NCI-H2227 treated with DMSO at 0.1 percent for 48 hours (cell line): ENCODE measurements at regions not wholly inside any gene's neighbourhood (a gene's known extent, or its start where the extent isn't known, plus 50 kb on each side); places are given as distances from the start of the nearest gene placed in this dataset.
"Not testable (repeated sequence)": the region's sequence is repeated elsewhere in the genome, so short reads cannot be mapped to it uniquely, and the experiment has no call there.

Experiments used
- DNase-seq: peaks from one replicate; lab custom pipeline; 2025; lab: John Stamatoyannopoulos, UW

DNA sequence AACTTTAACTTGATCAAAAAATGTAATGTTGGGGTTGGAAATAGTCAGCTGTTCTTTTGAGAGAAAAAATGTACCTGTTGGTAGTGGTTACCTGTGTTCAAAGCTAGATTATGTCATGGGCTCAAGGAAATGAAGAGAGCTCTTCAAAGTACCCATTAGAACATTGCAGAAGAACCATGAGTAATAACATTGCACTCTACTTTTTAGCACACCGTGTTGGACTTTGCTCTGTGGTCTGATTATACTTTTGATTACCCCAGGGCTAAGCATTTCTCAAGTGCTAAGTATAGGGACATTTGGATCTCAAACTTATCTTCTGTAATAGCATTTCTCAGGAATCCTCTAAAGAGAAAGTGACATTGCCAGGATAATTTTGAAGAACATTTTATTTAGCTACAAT is 1122.8 kb upstream of the CELF4 start:
- no peak for DNase-seq

DNA sequence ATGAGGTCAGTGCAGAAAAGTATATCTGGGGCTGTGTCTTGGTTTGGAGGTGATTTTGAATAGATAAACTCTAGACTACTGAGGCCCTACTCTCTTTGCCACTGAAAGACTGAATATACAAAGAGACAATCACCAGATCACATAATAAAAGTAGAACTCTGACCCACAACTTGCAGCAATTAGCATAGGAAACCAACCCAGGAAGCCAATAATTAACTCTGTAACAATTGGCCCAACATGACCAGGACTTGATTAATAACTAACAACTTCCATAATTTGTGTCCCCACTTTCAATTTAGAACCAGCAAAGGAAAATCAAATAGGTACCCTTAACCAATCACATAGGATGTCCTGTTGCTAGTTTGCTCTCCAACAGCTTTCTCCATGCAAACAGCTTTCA is 1104.9 kb upstream of the CELF4 start:
- DNase-seq: no peak

DNA sequence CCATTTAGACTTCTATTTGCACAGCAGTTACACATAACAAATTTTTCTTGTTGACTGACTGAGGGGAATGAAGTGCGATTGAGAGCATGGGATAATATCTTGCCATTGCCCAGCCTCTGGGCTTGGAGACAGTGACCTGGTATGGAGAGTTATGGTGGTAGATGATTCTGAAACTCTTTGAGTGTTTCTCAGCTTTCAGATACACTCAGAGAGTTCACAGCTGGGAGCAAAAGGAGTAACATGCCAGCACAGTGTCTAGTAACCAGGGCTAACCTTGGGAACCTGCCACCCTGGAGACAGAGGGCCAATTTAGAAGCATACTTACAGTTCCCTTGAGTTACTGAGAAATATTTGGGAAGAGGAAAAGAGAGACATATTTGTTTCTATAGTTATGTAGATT is 1099.3 kb upstream of the CELF4 start:
- no peak for DNase-seq

DNA sequence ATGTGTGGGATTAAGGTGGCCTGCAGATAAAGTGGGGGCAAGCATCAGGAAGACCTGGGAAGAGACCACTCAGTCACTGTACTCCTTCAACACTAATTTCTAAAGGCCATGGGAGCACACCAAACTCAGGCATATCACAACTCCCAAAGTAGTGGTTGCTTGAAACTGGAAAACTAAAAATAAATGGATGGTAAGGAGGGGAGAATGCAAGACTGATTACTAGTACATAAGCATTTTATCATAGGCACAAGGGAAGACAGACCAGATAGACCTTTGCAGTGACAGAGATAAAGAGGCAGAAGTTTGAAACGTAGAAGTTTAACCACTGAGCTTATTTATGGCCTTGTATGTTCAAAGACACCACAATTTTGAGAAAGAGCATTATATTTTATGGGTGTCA is 1098.1 kb upstream of the CELF4 start:
- DNase-seq: no peak

DNA sequence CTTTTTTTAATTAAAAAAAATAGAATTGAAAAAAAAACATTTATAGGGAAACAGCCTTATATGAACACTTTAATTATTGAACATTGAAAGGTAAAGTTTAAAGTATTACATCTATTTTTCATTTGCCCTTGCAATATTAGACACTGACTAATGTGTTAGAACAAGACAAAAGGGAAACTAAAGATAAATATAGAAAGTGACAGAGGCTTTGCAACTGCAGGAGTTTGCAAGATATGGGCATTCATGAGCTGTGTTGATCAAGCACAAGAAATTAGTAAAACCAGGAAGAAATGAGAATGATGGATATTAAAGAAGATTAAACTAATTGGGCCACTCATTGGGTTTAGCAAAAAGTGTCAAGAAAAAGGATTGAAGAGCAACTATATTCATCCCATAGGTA is 1097.7 kb upstream of the CELF4 start:
- no peak for DNase-seq

DNA sequence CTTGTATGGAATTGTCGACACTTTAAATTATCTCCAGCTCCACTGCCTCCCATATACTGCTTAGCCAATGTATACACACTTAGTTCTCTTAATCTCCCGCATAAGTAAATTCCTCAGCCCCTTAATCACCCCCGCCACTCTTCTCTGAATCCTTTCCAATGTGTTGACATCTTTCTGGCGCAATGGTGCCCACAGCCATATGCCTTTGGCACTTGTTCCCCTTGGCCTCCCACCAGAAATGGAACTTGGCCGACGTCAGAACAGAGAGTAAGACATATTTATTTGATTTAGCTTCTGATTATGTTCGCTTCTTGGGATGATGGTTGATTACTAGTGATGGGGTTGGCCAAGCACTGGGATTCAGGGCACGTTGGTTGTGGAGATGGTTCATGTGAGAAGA is 1089.3 kb upstream of the CELF4 start:
- DNase-seq: no peak

DNA sequence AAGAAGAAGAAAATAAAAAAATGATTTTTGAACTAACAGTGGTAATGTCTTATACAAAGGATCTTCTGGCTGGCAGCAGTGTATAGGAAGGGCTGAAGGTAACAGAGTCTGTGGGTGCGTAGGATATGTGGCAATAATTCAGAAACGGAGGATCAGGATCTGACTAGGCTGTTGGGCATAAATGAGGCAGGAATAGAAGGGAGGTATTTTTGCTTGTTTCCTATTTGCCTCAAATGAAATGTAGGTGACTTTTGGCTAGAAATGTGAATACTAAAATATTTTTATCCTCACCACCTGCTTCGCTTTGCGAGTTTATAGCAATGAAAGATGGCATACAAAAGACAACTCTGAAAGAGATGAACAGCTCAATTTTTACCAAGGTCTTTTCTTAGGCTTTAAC is 1086.1 kb upstream of the CELF4 start:
- no peak for DNase-seq

DNA sequence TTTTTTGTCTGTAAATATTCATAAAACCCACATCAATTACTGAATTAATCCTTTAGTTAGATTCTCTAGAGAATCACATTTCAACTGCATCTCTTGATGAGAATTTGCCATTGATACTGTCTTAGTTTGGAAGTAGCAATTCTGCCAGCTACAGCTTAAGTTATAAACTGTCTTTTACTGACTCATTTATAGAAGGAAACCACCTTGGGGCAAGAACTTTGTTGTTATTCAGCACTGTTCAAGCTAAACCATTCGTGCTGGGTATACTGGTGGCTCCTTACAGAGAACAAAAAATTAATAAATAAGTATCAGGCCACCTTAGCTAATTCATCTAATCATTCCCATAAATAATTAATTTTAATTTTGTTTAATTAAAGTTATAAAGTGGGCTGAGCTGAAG is 1082.6 kb upstream of the CELF4 start:
- DNase-seq: no peak

DNA sequence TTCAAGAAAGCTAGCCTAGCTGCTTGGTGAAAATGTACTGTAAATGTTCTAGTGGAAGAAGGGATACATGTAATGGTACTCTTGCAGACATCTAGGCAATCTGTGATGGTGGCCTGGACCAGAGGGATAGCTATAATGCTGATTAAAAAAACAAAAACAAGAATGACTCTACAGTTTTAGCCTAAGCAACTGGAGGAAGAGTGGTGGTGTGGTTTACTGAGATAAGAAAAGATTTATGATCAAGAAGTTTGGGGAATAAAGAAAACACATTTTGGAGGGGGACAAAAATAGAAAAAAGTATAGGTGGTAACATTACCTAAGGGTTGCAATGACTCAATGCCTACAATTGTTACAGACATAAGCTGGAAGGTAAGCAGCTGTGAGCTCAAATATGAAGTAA is 1080.7 kb upstream of the CELF4 start:
- DNase-seq: no peak

DNA sequence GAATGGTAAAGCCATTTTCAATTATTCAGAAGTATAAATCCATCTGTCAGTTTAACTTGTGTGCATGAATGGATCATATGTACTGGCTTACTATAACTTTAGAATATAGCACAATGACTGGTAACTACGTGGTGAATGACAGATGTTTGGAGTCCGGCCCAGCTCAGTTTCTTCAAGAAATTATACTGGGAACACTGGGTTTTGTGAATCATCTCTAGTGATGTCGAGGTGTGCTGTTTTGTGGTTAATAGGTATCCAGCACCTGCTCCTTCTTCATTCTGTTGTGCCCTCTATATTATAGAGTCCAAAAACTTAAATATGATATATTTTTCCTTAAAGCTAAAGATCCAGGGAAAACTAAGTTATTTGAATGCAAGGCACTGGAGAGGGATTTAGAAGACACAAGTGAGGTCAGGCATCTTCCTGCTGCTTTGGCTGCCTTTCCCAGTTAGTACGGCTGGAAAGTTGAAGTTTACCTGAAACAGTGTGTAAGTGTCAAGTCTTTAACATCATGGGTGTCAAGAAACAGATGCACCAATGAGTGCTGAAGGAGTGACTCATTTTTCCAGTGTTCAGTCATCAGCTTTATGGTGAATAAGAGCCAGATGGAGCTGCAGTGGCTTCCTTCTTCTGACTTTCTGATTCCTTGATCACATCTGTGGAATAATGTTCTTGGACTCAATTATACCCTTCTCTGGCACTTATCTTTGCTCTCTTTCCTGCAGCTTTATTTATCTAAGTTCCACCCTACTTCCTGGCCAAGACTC is 1079.5 kb upstream of the CELF4 start:
- no peak for DNase-seq

DNA sequence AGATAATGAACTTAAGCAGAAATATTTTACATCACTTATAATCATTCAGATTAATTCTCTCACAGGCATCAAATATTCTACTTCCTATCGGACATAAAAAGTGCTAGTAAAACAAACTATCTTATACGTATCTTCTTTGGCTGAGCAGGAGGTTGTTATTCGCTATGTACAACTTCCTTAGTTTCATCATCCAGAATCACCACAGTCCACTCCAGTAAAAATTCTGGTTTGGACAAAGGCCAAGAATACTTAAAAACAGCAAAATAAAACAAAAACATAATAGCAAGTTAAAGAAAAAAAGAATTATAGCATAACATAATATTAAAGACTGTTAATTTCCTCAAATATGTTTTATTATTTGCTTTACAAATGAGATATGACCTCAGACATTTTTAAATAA is 1077.1 kb upstream of the CELF4 start:
- no peak for DNase-seq

DNA sequence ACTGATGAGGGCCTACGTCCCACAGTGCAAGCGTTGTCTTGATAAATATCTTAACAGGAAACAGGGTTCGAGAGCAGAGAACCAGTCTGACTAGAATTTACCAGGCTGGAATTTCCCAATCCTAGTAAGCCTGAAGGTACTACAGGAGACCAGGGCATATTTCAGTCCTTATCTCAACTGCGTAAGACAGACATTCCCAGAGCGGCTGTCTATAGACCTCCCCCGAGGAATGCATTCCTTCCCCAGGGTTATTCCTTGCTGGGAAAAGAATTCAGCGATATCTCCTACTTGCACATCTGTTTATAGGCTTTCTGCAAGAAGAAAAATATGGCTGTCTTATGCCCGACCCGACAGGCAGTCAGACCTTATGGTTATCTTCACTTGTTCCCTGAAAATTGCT is 1074.1 kb upstream of the CELF4 start:
- DNase-seq: not testable (repeated sequence)

DNA sequence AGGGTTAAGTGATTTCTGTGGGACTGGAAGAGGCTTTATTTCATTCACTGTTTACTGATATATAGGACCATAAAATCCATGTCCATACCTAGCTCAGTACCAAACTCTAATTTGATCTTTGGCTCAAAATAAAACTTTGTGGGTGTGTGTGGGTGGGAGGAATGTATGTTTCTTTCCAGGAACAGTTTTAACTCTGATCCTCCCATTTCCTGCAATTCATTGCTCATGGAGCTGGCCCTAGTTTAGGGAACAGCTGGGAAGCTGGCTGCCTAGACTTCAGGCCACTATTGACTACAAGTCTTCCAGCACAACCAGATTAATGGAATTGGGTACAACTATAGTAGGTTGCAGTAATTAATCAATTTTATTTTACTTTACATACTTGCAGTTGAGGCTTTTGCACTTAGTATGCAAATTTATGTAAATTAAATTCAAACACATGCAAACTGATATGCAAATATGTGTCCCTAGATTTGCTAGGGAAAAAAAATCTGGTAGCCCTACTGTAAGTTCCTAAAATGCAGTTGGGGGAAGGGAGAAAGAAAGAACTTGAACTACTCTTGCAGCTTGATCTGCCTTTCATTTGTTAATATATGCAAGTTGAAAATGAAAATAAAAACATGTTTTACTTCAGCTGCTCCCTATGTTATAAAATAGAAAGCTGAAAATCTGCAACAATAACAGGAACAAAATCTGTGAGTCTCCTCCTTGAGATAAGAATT is 1070.3 kb upstream of the CELF4 start:
- DNase-seq: no peak

DNA sequence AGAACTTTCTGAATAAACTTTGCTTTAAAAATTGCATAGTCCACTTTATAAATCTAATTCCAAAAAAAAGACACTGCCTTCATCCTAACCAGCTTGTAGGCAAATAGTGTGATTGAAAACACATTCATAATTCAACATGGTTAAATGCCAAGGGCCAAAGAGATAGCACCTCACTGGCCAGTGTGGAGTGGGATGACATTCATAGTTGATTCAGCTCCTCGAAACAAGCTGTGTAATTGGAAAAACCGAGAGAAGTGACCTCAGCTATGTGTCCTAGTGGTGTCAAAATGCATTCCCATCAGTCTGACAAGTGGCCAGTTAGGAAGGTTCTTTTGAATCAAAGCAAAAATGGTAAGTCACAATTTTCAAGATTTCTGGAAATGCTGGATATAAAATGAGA is 1068.5 kb upstream of the CELF4 start:
- DNase-seq: no peak

DNA sequence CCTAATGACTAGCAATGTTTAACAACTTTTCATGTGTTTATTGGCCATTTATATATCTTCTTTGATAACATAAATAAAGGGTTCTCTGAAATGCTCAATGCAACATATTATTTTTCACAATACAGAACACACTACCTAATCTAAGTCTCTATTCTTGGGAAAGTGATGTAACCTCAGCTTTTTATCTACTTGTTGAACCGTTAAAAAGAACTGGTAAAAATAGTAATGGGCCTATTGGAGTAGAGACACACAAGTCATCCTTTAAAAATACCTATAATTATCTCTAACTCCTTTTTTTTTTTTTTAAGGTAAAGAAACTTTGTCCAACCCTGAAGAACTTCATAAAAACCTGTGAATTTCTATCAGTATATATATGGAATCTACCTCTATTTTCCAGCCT is 1067.7 kb upstream of the CELF4 start:
- DNase-seq: no peak

DNA sequence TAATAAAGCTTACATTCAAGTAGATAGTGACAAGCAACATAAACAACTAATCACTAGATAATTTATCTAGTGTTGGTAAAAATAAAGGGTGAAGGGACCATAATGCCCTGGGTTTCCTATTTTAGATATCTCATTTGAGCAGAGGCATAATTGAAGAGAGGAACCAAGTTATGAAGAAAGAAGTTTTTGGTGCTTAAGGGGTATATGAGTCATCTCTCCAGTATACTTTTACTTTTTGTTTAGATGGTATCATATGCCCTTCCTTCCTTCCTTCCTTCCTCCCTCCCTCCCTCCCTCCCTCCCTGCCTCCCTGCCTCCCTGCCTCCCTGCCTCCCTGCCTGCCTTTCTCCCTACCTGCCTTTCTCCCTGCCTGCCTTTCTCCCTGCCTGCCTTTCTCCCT is 1053.5 kb upstream of the CELF4 start:
- DNase-seq: no peak

DNA sequence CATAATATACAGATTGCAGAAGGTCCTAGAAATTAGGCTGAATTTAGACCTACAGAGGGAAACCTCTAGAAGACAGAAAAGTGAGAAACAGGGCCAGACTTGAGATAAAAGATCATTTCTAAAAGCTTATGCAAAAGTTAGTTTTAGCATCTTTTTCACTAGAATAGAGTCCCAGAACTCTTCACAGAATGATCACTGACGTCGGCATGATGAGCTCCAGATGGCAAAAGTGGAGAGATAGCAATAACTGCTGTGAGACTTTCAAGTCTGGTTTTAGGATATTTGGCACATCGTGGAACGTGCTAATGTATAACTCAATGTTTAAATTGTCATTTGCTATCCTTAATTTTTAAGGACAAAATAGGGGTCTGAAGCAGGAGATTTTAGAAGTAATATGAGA is 1050.7 kb upstream of the CELF4 start:
- DNase-seq: no peak

DNA sequence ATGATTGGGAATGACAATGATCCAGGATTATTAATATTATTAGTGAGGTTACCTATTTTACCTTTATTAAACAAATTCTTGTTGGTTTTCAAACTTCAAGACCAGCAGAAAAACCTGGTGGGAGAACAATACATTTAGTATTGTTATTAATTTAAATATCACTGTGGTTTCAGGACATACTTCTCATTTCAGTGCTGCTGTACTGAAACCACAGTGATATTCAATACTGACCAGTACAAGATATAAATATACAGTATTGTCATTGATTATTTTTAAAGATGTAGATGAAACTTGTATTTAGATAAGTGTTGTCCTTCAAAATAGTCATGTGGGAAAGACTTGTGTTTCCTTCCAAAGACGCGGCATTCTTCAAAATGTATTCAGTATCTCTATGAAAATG is 1047.3 kb upstream of the CELF4 start:
- DNase-seq: no peak

DNA sequence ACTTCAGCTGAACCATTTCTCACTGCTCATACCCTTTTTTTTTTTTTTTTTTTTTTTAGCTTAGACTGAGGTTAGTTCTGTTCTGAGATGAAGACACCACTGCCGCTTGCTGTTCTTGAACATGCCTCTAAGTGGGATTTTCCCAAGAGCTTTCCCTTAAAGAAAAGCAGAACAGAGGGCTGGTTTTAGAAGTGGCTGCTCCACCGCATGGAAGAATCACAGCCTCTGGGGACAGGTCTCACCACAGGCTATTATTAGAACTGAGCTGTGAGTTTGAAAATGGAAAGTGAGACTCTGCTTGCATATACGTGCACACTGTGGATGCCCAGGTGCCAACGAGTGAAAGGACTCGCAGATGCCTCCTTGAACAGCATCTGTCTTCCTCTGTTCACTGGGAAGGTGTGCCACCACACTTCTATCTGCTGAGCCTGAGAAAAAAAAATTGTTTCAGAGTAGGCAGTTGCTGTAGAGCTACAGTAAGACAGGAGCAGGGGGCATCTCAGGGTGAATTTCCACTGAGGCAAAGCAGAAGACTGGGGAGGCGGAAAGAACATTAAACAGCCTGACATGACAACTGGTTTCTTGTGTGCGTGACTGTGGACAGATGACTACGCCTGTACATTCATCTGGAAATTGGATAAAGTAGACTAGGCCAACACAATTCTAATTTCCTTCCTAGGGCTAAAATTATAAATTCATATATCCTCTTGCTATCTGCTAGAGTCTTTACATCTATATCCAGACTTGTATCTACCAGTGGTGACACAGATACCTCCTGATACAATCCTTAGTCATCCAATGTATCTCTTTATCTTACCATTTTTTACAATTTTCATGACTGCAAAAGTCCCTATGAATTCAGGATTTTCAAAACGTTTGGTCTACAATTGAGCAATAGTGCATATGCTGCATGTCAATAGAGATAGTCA is 1045.7 kb upstream of the CELF4 start:
- no peak for DNase-seq

DNA sequence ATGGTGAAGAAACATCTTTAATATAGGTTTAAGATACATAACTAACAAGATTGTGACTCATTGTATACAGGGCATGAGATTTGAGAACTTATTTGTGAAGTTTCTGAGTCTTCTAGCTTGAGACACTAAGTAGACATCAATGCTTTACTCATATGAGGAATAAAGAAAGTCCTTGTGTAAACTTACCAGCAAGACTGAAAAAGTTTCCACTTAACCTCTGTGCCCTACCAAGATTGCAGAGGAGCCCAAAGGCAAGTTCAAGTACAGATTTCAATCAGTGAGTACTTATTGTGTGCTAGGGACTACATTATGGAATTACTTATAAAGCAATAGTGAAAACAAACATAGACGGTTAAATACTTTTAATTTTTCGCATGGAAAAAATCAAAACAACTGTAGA is 1041.2 kb upstream of the CELF4 start:
- DNase-seq: no peak

DNA sequence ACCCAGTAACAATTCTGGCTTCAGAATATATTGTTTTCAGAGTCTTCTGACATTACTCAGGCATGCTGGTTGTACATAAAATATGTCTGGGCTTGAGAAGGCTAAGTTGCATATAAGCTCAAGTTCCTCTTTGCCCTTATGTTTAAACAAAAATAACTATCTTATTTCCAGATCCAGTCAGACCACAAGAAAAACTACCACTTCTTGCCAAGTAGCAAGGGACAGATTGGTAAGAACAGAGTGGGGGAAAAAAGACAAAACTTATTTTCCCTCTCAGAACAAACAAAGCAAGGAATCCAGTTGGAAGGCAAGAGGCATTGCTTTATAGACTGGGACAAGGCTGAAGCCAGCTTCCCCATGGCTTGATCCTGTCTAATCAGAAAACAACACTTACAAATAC is 1036.7 kb upstream of the CELF4 start:
- DNase-seq: no peak

DNA sequence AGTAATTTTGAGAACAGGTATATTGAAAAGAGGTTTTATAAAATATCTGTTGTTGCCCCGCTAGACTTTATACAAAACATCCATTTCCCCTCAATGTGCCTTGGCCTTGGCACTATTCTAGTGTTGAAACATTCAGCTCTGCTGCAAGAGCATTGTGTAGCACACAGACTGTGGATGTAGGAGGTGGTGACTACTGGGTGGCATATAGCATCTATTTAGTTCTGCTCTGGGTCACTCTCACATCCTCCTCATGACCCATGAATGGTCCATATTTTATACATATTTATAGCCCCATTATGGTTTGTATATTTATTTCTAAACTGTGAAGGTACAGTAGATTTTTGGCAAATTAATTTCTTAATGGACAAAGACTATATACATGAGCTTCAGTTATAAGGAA is 1022.0 kb upstream of the CELF4 start:
- no peak for DNase-seq

DNA sequence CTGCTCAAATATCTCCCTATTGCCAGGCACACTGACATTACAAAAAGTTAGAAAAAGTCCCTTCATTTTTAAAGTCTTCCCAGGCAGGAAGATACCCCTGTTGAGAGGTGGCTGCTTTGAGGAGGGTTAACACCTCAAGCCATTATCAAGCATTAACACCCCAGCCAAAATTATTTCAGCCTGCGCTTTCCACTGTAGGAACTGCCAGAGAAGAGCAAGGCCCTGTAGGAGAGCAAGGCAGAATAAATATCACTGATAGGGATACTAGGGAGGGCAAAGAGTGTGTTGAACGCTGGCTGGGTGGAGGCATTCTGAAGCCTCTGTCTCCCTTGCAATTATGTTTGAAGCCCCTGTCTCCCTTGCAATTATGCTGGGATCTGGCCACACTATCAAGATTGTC is 1020.7 kb upstream of the CELF4 start:
- DNase-seq: no peak
